ENCODE measurements at regions not wholly inside any gene's neighbourhood (a gene's known extent, or its start where the extent isn't known, plus 50 kb on each side); places are given as distances from the start of the nearest gene placed in this dataset.
"Not testable (repeated sequence)": the region's sequence is repeated elsewhere in the genome, so short reads cannot be mapped to it uniquely, and the experiment has no call there.

GRCh38 chr10:9951481-9952257, 1066.0 kb upstream of the CELF2 start:
- Histone ChIP-seq H3K9me3 (no peaks in the 10 kb centered on the region), H3K27me3 (ENCODE audit: low read depth) (no peaks in the 10 kb centered on the region), H3K4me1 (peaks cover 3% of the 10 kb centered on the region; the same call in 1 of the 2 replicates), H3K4me3 (no peak overlapping the region), H3K36me3 (replicated peaks) (no peaks in the 10 kb centered on the region)
- in situ Hi-C loops (cut with MboI; ENCODE audit: low sequenced_read_pairs) = no loop called here
- no peak for DNase-seq (ENCODE audit: low spot score in 2 of 2)

- Histone ChIP-seq H3K9me3 (no peaks in the 10 kb centered on the region), H3K27me3 (ENCODE audit: low read depth) (no peaks in the 10 kb centered on the region), H3K4me1 (peaks cover 3% of the 10 kb centered on the region; the same call in 1 of the 2 replicates), H3K4me3 (no peak overlapping the region), H3K36me3 (replicated peaks) (no peaks in the 10 kb centered on the region)
- DNase-seq (ENCODE audit: low spot score in 2 of 2) = no peak
- in situ Hi-C loops (cut with MboI; ENCODE audit: low sequenced_read_pairs) = no loop called here
Measured at GRCh38 chr10:9957351-9957750, 1060.3 kb upstream of the CELF2 start.

- H3K9me3 ChIP-seq; H3K4me1 ChIP-seq; DNase-seq (ENCODE audit: low spot score in 2 of 2); in situ Hi-C loops (cut with MboI; ENCODE audit: low sequenced_read_pairs); H3K27me3 ChIP-seq (ENCODE audit: low read depth); H3K36me3 ChIP-seq (replicated peaks); H3K4me3 ChIP-seq: not testable (repeated sequence)
Measured at GRCh38 chr10:9957876-9958275, 1059.8 kb upstream of the CELF2 start.

DNA sequence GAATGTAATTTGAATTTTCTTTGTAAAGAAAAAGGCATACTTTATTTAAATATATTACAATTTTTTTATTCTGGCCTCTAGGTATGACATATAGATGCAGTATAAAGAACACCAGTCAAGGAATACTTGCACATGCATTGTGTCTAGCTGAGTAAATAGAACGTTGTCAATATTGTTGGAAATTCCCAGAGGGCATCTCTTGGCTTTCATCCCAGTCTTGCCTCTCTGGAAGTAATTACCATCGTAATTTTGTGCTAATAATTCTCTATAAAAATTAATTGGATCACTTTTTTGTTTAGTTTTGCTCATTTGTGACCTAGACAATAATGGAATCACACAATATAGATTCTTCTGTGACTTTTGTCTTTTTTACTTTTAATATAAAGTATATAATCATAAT, 1052.3 kb upstream of the CELF2 start:
- Histone ChIP-seq H3K27me3 (ENCODE audit: low read depth) (no peaks in the 10 kb centered on the region), H3K9me3 (no peaks in the 10 kb centered on the region), H3K36me3 (replicated peaks) (no peaks in the 10 kb centered on the region), H3K4me1 (no peaks in the 10 kb centered on the region), H3K4me3 (no peak overlapping the region)
- no peak for DNase-seq (ENCODE audit: low spot score in 2 of 2)
- in situ Hi-C loops (cut with MboI; ENCODE audit: low sequenced_read_pairs) = no loop called here

DNA sequence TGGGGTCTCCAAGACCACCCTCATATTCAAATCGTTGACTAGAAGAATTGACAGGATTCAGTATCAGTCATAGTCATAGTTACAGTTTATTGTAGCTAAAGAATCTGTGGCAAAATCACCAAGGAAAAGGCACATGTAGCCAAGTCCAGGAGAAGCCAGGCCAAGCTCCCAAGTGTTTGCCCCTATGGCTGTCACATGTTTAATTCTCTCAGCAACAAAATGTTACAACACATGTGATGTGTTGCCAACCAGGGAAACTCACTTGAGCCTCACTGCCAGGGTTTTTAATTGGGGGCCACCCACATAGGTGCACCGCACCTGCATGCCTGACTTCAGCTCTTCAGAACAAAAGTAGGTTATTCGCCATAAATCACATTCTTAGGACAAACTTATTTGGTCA, 1030.9 kb upstream of the CELF2 start:
- Histone ChIP-seq H3K4me1 (no peaks in the 10 kb centered on the region), H3K4me3 (no peak overlapping the region), H3K9me3 (no peaks in the 10 kb centered on the region), H3K27me3 (ENCODE audit: low read depth) (no peaks in the 10 kb centered on the region), H3K36me3 (replicated peaks) (no peaks in the 10 kb centered on the region)
- no peak for DNase-seq (ENCODE audit: low spot score in 2 of 2)
- in situ Hi-C loops (cut with MboI; ENCODE audit: low sequenced_read_pairs) = no loop called here

DNA sequence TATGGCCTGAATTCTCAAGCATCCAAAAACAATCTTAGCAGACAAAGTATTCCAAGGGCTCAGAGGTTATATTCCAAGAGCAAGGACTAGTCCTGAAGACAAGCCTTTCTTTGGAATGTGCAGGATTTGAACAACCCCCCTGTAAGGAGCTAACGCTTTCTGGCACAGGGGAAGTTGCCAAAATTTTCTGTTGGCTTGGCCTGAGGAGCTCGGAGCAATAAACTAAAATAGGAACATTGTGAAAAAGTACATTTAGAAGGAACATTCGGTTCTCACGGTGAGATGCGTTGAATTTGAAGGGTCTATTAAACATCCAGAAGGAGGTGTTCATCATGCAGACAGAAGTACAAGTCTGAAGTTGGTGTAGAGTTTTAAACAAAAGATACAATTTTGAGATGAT, 1030.5 kb upstream of the CELF2 start:
- Histone ChIP-seq H3K4me1 (no peaks in the 10 kb centered on the region), H3K36me3 (replicated peaks) (no peaks in the 10 kb centered on the region), H3K9me3 (no peaks in the 10 kb centered on the region), H3K27me3 (ENCODE audit: low read depth) (no peaks in the 10 kb centered on the region), H3K4me3 (no peak overlapping the region)
- in situ Hi-C loops (cut with MboI; ENCODE audit: low sequenced_read_pairs) = no loop called here
- DNase-seq (ENCODE audit: low spot score in 2 of 2) = no peak

GRCh38 chr10:9992661-9993060, 1025.0 kb upstream of the CELF2 start:
- Histone ChIP-seq H3K36me3 (replicated peaks) (no peaks in the 10 kb centered on the region), H3K27me3 (ENCODE audit: low read depth) (no peaks in the 10 kb centered on the region), H3K9me3 (no peaks in the 10 kb centered on the region), H3K4me1 (no peaks in the 10 kb centered on the region), H3K4me3 (no peak overlapping the region)
- no peak for DNase-seq (ENCODE audit: low spot score in 2 of 2)
- in situ Hi-C loops (cut with MboI; ENCODE audit: low sequenced_read_pairs) = no loop called here

DNA sequence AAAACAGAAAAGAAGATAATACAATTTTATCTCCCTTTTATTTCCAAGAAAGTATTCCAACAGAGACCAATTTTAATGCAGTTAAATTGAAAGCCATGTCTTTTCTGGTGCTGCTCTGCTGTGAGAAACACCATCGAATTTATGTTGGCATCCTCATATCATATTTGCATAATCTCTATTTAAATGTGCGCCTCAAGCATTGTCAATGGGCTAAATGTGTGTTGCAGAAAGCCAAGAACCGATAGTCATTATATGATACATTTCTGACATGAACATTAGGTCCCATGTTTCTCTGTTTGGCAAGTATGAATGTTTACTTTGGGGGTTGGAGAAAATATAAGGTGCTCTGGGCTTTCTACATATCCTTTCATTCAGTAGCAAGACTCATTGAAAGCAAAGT, 1023.5 kb upstream of the CELF2 start:
- H3K27me3 ChIP-seq (ENCODE audit: low read depth) = no peaks in the 10 kb centered on the region
- H3K9me3 ChIP-seq = no peaks in the 10 kb centered on the region
- DNase-seq (ENCODE audit: low spot score in 2 of 2) = no peak
- no peak overlapping the region for H3K4me3 ChIP-seq
- in situ Hi-C loops (cut with MboI; ENCODE audit: low sequenced_read_pairs) = no loop called here
- H3K4me1 ChIP-seq = no peaks in the 10 kb centered on the region
- H3K36me3 ChIP-seq (replicated peaks) = no peaks in the 10 kb centered on the region

DNA sequence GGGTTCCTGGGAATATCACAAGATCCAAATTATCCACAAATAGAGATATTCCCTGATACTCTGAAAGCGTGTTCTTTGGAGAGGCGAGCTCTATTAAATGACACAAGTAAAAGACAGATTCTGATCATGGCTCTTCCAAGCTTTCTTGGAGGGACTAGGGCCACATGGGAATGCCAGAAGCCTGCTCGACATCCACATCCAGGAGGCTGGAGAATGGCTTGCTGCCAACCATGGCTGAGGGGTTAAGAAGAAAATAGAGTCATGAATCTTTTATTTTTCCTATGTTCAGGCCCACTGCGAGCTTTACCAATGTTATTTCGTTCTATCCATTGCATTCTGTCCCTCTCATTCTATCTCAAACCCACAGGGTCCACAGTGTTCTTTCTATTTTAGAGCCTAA, 1018.0 kb upstream of the CELF2 start:
- in situ Hi-C loops (cut with MboI; ENCODE audit: low sequenced_read_pairs) = no loop called here
- no peaks in the 10 kb centered on the region for H3K36me3 ChIP-seq (replicated peaks)
- H3K9me3 ChIP-seq = no peaks in the 10 kb centered on the region
- no peak overlapping the region for H3K4me3 ChIP-seq
- H3K4me1 ChIP-seq = no peaks in the 10 kb centered on the region
- no peak for DNase-seq (ENCODE audit: low spot score in 2 of 2)
- no peaks in the 10 kb centered on the region for H3K27me3 ChIP-seq (ENCODE audit: low read depth)

DNA sequence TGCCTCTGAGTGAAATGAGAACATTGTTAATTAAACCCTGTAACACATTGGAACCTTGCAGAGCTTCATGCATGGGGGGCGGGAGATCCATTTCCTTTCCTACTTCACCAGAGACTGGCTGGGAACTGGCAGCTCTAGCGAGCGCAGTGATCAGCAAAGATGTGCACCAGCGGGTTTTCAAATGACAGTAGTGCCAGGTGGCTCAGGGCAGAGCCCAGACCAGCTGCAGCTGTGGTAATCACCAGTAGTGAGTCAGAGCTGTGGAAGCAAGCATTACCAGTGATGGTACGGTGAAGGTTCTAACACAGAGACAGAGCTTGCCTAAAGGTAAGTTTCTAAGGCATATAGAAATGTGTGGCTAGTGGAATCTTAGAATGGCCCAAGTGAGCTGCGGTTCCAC, 1009.7 kb upstream of the CELF2 start:
- no peak for DNase-seq (ENCODE audit: low spot score in 2 of 2)
- H3K36me3 ChIP-seq (replicated peaks) = no peaks in the 10 kb centered on the region
- H3K9me3 ChIP-seq = no peaks in the 10 kb centered on the region
- H3K4me3 ChIP-seq = no peak overlapping the region
- H3K27me3 ChIP-seq (ENCODE audit: low read depth) = no peaks in the 10 kb centered on the region
- no peaks in the 10 kb centered on the region for H3K4me1 ChIP-seq
- in situ Hi-C loops (cut with MboI; ENCODE audit: low sequenced_read_pairs) = no loop called here

GRCh38 chr10:10010397-10010796, 1007.3 kb upstream of the CELF2 start:
- Histone ChIP-seq H3K9me3 (no peaks in the 10 kb centered on the region), H3K4me3 (no peak overlapping the region), H3K36me3 (replicated peaks) (no peaks in the 10 kb centered on the region), H3K27me3 (ENCODE audit: low read depth) (no peaks in the 10 kb centered on the region), H3K4me1 (no peaks in the 10 kb centered on the region)
- in situ Hi-C loops (cut with MboI; ENCODE audit: low sequenced_read_pairs) = no loop called here
- DNase-seq (ENCODE audit: low spot score in 2 of 2) = no peak

GRCh38 chr10:10014846-10015245, 1002.8 kb upstream of the CELF2 start:
- Histone ChIP-seq H3K9me3 (no peaks in the 10 kb centered on the region), H3K4me1 (no peaks in the 10 kb centered on the region), H3K4me3 (no peak overlapping the region), H3K27me3 (ENCODE audit: low read depth) (no peaks in the 10 kb centered on the region), H3K36me3 (replicated peaks) (no peaks in the 10 kb centered on the region)
- in situ Hi-C loops (cut with MboI; ENCODE audit: low sequenced_read_pairs) = no loop called here
- DNase-seq (ENCODE audit: low spot score in 2 of 2) = no peak

DNA sequence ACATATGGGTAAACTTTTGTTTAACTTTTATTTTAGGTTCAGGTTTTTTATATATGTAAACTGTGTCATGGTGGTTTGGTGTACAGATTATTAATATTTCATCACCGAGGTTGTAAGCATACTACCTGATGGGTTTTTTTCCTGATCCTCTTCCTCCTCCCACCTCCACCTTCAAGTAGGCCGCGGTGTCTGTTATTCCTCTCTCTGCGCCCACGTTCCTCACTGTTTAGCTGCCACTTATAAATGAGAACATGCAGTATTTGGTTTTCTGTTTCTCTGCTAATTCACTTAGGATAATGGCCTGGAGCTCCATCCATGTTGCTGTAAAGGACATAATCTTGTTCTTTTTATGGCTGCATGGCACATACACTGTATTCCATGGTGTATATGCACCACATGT, 1000.0 kb upstream of the CELF2 start:
- Histone ChIP-seq H3K36me3 (replicated peaks) (no peaks in the 10 kb centered on the region), H3K27me3 (ENCODE audit: low read depth) (no peaks in the 10 kb centered on the region), H3K4me3 (no peak overlapping the region), H3K9me3 (no peaks in the 10 kb centered on the region), H3K4me1 (no peaks in the 10 kb centered on the region)
- in situ Hi-C loops (cut with MboI; ENCODE audit: low sequenced_read_pairs) = no loop called here
- no peak for DNase-seq (ENCODE audit: low spot score in 2 of 2)

DNA sequence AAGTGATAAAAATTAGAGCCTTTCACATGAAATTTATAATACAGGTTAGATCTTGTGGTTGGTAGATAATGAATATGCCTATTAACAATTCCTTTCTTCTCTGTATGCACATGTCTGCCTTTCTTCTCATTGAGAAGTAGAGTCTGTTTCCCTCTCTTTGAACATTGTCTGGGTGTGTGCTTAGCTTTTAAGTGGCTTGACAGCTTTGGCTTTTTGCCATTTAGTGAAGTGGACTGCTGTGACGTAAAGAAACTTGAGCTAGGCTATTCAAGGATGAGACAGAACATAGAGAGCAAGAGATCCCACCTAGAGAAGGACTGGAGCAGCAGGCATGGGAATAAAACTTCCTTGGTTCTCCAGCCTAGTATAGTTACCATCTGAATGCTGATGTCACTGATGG, 996.7 kb upstream of the CELF2 start:
- H3K4me1 ChIP-seq = no peaks in the 10 kb centered on the region
- H3K4me3 ChIP-seq = no peak overlapping the region
- H3K9me3 ChIP-seq = no peaks in the 10 kb centered on the region
- no peaks in the 10 kb centered on the region for H3K36me3 ChIP-seq (replicated peaks)
- H3K27me3 ChIP-seq (ENCODE audit: low read depth) = no peaks in the 10 kb centered on the region
- DNase-seq (ENCODE audit: low spot score in 2 of 2) = no peak
- in situ Hi-C loops (cut with MboI; ENCODE audit: low sequenced_read_pairs) = no loop called here

DNA sequence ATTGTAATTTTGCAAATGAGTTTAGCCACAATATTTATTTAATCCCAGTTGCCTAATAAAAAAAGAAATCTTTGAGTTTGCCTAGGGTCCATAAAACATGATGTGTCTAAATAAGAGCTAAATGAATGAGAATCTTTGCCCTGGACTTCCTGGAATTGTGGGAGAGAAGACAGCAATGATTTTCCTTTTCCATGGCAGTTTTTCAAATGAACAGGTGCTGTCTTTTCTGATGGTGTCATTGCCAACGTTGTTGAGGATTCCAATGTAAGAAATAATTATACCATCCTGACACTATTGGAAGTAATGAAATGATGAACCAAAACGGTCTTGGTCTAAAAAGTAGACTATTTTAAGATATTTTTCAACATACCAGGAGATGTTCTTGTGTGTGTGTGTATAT, 984.7 kb upstream of the CELF2 start:
- Histone ChIP-seq H3K36me3 (replicated peaks) (no peaks in the 10 kb centered on the region), H3K4me1 (no peaks in the 10 kb centered on the region), H3K4me3 (no peak overlapping the region), H3K9me3 (no peaks in the 10 kb centered on the region), H3K27me3 (ENCODE audit: low read depth) (no peaks in the 10 kb centered on the region)
- in situ Hi-C loops (cut with MboI; ENCODE audit: low sequenced_read_pairs) = no loop called here
- DNase-seq (ENCODE audit: low spot score in 2 of 2) = no peak

Data from HAP-1 (cell line).